ENCODE measurements at regions not wholly inside any gene's neighbourhood (a gene's known extent, or its start where the extent isn't known, plus 50 kb on each side); places are given as distances from the start of the nearest gene placed in this dataset.

DNA sequence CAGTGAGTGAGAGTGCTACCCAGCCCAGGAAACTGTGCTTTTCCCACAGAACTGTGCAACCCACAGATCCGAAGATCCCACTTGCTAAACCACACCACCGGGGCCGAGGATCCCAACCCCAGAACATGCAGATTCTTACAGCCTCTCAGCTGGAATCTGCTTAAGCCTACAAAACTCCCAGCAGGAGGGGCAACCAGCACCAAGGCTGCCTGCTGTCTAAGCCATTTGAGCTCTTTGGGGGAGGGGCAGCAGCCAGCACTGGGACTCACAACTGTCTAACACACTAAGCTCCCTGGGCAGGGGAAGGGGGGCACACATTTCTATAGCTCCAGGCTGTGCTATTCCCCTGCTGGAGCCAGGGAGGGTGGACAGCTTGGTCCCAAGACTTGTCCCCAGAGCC is 529.9 kb downstream of the XPNPEP1 start (continued):
- no peak for TF ChIP-seq ZNF274 (IDR thresholded peaks at IDR 0.05; ENCODE audit: borderline replicate concordance, extremely low read depth, low read length)
- no peak for TF ChIP-seq POLR2A (IDR thresholded peaks at IDR 0.05; ENCODE audit: control extremely low read depth in 1 of 2, low read depth in 2 of 2, low read length in 2 of 2)
- no peak for TF ChIP-seq SAP30 (IDR thresholded peaks at IDR 0.05; ENCODE audit: insufficient read depth, insufficient replicate concordance, low read length)
- no peak for TF ChIP-seq BCL11A (IDR thresholded peaks at IDR 0.05; ENCODE audit: low read depth in 2 of 2, low read length in 2 of 2)
- TF ChIP-seq NRF1 (IDR thresholded peaks at IDR 0.05; ENCODE audit: low read depth, low read length), result no peak
- no peak for TF ChIP-seq FOSL1 (IDR thresholded peaks at IDR 0.05; ENCODE audit: insufficient read depth, low read depth, low read length)
